ENCODE measurements at regions not wholly inside any gene's neighbourhood (a gene's known extent, or its start where the extent isn't known, plus 50 kb on each side); places are given as distances from the start of the nearest gene placed in this dataset.

DNA sequence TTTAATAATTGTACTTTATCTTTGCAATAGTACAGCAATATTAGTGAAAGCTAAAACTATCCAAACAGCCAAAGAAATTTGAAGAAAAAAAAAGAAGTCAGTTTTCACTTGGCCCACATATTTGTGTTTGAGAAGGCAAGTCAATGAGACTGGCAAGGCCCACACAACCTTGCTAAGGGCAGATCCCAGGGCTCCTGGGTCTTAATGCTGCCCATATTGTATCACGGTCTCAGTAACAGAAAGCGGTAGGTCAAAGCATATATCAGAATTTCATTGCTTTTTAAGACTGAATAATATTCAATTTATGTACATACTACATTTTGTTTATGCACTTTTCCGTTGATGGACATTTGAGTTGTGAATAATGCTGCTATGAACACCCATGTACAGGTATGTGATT is 262.0 kb upstream of the TOPAZ1 start:
- no peak for DNase-seq (ENCODE audit: low read depth in 2 of 2)

- DNase-seq (ENCODE audit: low read depth in 2 of 2): no peak
Measured at GRCh38 chr3:43994657-43995546, 246.8 kb upstream of the TOPAZ1 start.

GRCh38 chr3:43995547-43996378 is 245.9 kb upstream of the TOPAZ1 start:
- DNase-seq (ENCODE audit: low read depth in 2 of 2): no peak

GRCh38 chr3:43996379-43997301 is 245.0 kb upstream of the TOPAZ1 start:
- no peak for DNase-seq (ENCODE audit: low read depth in 2 of 2)

DNA sequence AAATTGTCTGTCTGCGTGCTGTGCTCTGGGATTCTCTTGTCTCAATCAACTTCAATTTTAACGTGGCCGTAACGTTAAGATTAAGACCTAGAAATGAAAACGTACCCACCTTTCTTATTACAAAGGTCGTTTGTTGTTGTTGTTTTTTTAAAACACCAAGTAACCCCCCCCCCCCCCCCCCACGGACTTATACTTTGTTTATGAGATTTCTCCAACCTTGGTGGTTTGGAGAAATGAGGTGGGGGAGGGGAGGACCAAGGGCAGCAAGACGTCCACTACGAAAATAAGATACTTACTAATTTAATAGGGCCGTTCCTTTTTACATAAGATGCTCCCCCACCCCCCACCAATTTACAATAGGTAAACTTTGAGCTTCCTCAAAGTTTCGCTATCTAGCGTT is 244.4 kb upstream of the TOPAZ1 start:
- DNase-seq (ENCODE audit: low read depth in 2 of 2): no peak

DNA sequence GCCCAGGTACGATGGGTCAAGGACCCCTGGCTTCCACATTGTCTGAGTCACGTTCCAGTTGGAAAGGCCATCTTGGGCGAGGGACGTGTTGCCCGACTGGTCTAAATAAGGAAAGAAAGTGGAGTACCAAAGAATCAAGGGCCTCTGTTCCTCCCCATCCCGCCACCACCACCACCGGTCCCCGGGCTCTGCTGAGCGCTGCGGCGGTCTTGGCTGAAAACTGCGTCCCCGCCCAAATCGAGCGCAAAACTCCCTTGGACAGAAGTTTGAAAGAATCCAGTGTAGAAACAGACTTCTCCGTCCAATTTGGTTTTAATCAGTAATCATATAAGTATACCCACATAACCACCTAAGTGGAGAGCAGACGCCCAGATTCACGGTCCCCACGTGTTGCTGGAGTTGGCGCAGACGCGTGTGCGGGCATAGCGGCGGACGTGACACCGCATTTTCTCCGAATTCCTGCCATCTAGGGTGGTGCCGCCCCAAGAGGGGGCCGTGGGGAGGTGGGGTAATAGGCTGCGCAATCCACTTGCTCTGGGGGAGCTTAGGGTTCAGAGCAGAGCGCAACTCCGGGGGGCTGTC is 243.8 kb upstream of the TOPAZ1 start:
- DNase-seq (ENCODE audit: low read depth in 2 of 2): no peak

DNA sequence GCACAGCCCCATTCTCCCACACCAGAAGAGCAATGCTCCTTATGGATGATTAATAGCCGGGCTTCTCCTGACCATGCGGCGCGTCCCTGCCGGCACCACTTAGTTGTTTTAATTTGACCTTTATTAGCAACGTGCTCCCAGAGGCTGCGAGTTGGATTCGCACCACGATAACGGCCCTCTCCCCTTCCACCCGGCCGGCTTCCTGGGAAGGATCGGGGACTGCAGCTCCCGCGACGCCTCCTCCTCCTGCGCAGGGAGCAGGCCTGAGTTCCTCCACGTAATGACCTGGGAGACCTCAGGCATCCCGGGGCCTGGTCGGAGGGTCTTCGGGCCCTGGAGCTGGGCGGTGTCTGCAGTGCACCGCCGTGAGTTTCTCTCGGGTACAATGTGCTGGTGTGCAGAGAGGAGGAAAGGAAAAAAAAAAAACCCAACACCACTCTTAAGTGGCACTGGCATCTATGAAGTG is 243.3 kb upstream of the TOPAZ1 start:
- no peak for DNase-seq (ENCODE audit: low read depth in 2 of 2)

- DNase-seq (ENCODE audit: low read depth in 2 of 2): no peak
Measured at GRCh38 chr3:43998836-43999727, 242.6 kb upstream of the TOPAZ1 start.

GRCh38 chr3:43999728-44000319 is 241.9 kb upstream of the TOPAZ1 start:
- no peak for DNase-seq (ENCODE audit: low read depth in 2 of 2)

DNA sequence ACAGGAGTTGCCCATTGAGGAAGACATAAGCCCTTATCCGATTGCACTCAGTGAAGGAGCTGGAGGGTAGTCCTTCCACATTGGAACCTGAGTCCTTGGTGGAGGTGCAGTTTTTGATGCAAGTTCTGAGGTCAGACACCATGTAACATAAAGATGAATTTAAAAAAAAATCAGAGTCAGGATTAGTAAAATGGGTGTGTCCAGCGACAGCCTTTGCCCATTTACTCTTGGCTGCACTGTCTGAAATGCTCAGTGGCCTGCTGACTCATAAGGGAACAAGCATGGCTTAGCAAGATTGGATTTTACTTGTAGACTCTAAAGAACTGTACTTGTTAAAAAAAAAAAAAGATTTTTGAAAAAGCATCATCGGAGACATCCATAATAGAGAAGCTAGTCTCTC is 241.1 kb upstream of the TOPAZ1 start:
- no peak for DNase-seq (ENCODE audit: low read depth in 2 of 2)

DNA sequence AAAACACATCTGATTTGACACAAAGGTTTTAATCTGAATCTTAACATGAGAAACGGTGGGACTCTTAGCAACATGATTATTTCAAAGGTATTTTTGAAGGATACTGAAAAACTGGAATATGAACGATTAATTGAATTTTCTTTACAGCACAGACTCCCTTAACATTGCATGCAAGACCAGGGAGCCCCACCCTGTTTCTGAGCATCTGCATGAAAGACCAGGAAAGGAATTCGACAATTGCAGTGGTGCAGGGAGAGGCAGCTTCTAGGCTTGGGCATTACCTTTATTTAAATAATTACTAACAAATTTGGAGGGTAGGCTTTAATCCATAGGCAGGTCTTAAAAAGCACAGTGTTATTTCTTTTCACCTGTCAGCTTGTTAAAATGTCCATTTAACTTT is 240.6 kb upstream of the TOPAZ1 start:
- no peak for DNase-seq (ENCODE audit: low read depth in 2 of 2)

- DNase-seq (ENCODE audit: low read depth in 2 of 2): no peak
Measured at GRCh38 chr3:44003801-44004200, 237.9 kb upstream of the TOPAZ1 start.

- no peak for DNase-seq (ENCODE audit: low read depth in 2 of 2)
Measured at GRCh38 chr3:44011680-44012079, 230.0 kb upstream of the TOPAZ1 start.

DNA sequence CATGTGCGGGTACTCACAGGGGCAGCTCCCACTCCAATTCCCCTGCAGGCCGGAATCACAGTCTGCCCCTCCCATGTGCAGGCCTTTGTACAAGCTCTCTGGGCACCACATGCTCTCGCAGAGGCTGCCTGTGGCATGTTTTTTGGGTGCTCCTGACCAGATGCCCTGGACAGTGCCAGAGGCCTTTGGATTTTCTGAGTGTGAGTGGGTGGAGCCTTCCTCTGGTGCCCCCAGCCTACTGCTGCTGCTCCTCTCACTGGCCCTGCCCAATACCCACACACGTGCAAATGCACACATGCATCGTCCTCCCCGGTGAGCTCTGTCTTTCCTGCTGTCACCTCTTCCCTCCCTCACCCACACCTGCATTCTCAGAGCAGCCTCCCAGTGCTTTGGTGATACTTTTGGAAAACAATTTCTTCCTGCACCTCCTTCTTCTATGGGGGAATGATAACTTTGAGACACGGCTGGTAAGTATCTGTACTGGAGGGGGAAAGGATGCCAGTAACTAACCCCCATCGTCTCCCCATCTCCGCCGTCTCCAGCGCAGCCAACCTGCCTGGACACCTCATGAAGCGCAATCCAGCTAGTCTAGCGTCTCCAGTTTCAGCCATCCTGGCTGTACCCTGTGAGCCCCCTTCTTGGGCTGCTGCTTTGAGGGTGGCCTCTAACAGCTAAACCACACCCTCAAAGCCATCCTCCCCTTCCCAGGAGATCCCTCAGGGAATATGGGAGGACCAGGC is 229.4 kb upstream of the TOPAZ1 start:
- DNase-seq (ENCODE audit: low read depth in 2 of 2): no peak

- DNase-seq (ENCODE audit: low read depth in 2 of 2): no peak
Measured at GRCh38 chr3:44013967-44014366, 227.7 kb upstream of the TOPAZ1 start.

DNA sequence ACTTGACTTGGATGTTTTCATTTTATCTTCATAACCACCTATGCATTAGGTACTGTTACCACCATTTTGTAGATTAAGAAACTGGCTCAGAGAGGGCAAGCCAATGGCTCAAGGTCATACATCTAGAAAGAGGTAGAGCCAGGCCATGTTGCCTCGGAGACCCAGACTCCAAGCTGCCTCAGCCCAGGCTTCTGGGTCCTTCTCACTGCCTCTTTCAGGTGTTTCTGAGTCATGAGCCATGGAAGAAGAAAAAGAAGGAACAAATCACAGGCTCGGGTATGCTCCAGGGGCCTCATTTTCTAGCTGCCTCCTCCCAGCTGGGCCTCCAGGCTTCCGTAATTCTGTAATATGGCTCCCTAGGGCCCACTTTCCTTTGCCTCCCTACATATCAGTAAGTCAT is 226.5 kb upstream of the TOPAZ1 start:
- DNase-seq (ENCODE audit: low read depth in 2 of 2): no peak

GRCh38 chr3:44016818-44017217 is 224.9 kb upstream of the TOPAZ1 start:
- DNase-seq (ENCODE audit: low read depth in 2 of 2): no peak

DNA sequence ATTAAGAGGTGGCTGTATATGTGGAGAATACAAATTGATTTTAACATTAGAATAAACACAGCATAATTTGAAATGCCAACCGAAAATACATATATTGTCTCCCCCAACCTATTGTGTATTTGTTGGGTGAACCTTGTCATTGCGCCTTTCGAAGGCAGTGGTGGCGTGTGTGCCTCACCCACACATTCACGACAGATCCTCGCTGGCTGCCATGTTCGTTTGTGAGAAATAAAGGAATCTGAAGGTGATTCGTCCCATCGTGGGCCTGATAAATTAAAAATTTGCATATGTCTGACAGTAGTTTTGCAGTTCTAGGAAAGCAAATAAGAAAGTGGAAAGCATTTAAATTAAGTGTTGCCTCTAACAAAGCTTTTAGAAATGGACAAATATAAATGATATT is 222.8 kb upstream of the TOPAZ1 start:
- DNase-seq (ENCODE audit: low read depth in 2 of 2): no peak

GRCh38 chr3:44019736-44020135 is 221.9 kb upstream of the TOPAZ1 start:
- no peak for DNase-seq (ENCODE audit: low read depth in 2 of 2)
